ENCODE measurements at regions not wholly inside any gene's neighbourhood (a gene's known extent, or its start where the extent isn't known, plus 50 kb on each side); places are given as distances from the start of the nearest gene placed in this dataset.

GRCh38 chr5:167065794-167066193 lies 1225.7 kb upstream of the WWC1 start:
- Histone ChIP-seq H3K4ac (ENCODE audit: low read depth in 1 of 2, low read length in 2 of 2) (no peak overlapping the region), H3K9me3 (ENCODE audit: control insufficient read depth, low read length) (no peaks in the 10 kb centered on the region), H2BK5ac (ENCODE audit: low read depth, low read length, poor library complexity, severe bottlenecking) (no peak overlapping the region), H3K23ac (ENCODE audit: low read length in 2 of 2) (no peak overlapping the region), H3K4me2 (ENCODE audit: low read length, poor library complexity, severe bottlenecking) (no peak overlapping the region), H3K4me3 (ENCODE audit: insufficient read depth in 1 of 2, low read depth in 1 of 2, low read length in 2 of 2) (no peak overlapping the region), H3K4me1 (ENCODE audit: control insufficient read depth, insufficient read depth, low read depth, low read length) (no peaks in the 10 kb centered on the region), H2AFZ (ENCODE audit: low read depth, low read length) (no peak overlapping the region), H2AK5ac (ENCODE audit: low read length, severe bottlenecking) (no peak overlapping the region), H2BK15ac (ENCODE audit: low read depth, poor library complexity, severe bottlenecking) (no peak overlapping the region), H3K14ac (ENCODE audit: low read length in 2 of 2) (no peak overlapping the region), H2BK120ac (ENCODE audit: low read depth, low read length) (no peak overlapping the region), H2BK12ac (ENCODE audit: low read length in 2 of 2) (no peak overlapping the region), H4K8ac (ENCODE audit: low read length) (no peak overlapping the region), H3K36me3 (ENCODE audit: control insufficient read depth in 1 of 2, insufficient read depth in 2 of 2, low read depth in 1 of 2, low read length in 2 of 2) (no peaks in the 10 kb centered on the region), H3K9ac (ENCODE audit: low read length) (no peak overlapping the region), H3K27ac (ENCODE audit: low read length, poor library complexity, severe bottlenecking) (no peak overlapping the region), H3K79me1 (replicated peaks; ENCODE audit: low read length, poor library complexity, severe bottlenecking) (no peaks in the 10 kb centered on the region), H3K27me3 (ENCODE audit: control insufficient read depth in 1 of 2, insufficient read depth in 1 of 2, low read length in 2 of 2) (no peaks in the 10 kb centered on the region), H4K91ac (ENCODE audit: low read length) (no peak overlapping the region), H3K18ac (ENCODE audit: low read depth in 1 of 2, low read length in 2 of 2) (no peak overlapping the region)
- 50% methylated on average over 2 of the region's 3 CpGs for WGBS
- DNase-seq: no peak

GRCh38 chr5:167071981-167072610 lies 1219.3 kb upstream of the WWC1 start:
- H3K79me1 ChIP-seq (replicated peaks; ENCODE audit: low read length, poor library complexity, severe bottlenecking): no peaks in the 10 kb centered on the region
- H3K27me3 ChIP-seq (ENCODE audit: control insufficient read depth in 1 of 2, insufficient read depth in 1 of 2, low read length in 2 of 2): no peaks in the 10 kb centered on the region
- H3K36me3 ChIP-seq (ENCODE audit: control insufficient read depth in 1 of 2, insufficient read depth in 2 of 2, low read depth in 1 of 2, low read length in 2 of 2): no peaks in the 10 kb centered on the region
- H2BK12ac ChIP-seq (ENCODE audit: low read length in 2 of 2): no peak overlapping the region
- no peak overlapping the region for H3K9ac ChIP-seq (ENCODE audit: low read length)
- no peak overlapping the region for H2BK5ac ChIP-seq (ENCODE audit: low read depth, low read length, poor library complexity, severe bottlenecking)
- H2AK5ac ChIP-seq (ENCODE audit: low read length, severe bottlenecking): no peak overlapping the region
- no peak for DNase-seq
- H4K8ac ChIP-seq (ENCODE audit: low read length): no peak overlapping the region
- H3K9me3 ChIP-seq (ENCODE audit: control insufficient read depth, low read length): no peaks in the 10 kb centered on the region
- no peak overlapping the region for H4K91ac ChIP-seq (ENCODE audit: low read length)
- H3K4me1 ChIP-seq (ENCODE audit: control insufficient read depth, insufficient read depth, low read depth, low read length): no peaks in the 10 kb centered on the region
- no peak overlapping the region for H3K4ac ChIP-seq (ENCODE audit: low read depth in 1 of 2, low read length in 2 of 2)
- no peak overlapping the region for H3K14ac ChIP-seq (ENCODE audit: low read length in 2 of 2)
- WGBS: 94% methylated on average over 3 of the region's 5 CpGs
- H2BK120ac ChIP-seq (ENCODE audit: low read depth, low read length): no peak overlapping the region
- H3K4me3 ChIP-seq (ENCODE audit: insufficient read depth in 1 of 2, low read depth in 1 of 2, low read length in 2 of 2): no peak overlapping the region
- H3K23ac ChIP-seq (ENCODE audit: low read length in 2 of 2): no peak overlapping the region
- H3K27ac ChIP-seq (ENCODE audit: low read length, poor library complexity, severe bottlenecking): no peak overlapping the region
- H2BK15ac ChIP-seq (ENCODE audit: low read depth, poor library complexity, severe bottlenecking): no peak overlapping the region
- no peak overlapping the region for H3K18ac ChIP-seq (ENCODE audit: low read depth in 1 of 2, low read length in 2 of 2)
- no peak overlapping the region for H3K4me2 ChIP-seq (ENCODE audit: low read length, poor library complexity, severe bottlenecking)
- H2AFZ ChIP-seq (ENCODE audit: low read depth, low read length): no peak overlapping the region

GRCh38 chr5:167081561-167081960 lies 1209.9 kb upstream of the WWC1 start:
- H2BK5ac ChIP-seq (ENCODE audit: low read depth, low read length, poor library complexity, severe bottlenecking): no peak overlapping the region
- 28% methylated on average over 4 of the region's 4 CpGs for WGBS

GRCh38 chr5:167096816-167097215 lies 1194.6 kb upstream of the WWC1 start:
- Histone ChIP-seq H2AK5ac (ENCODE audit: low read length, severe bottlenecking) (no peak overlapping the region), H2BK12ac (ENCODE audit: low read length in 2 of 2) (no peak overlapping the region), H3K4me3 (ENCODE audit: insufficient read depth in 1 of 2, low read depth in 1 of 2, low read length in 2 of 2) (no peak overlapping the region), H3K14ac (ENCODE audit: low read length in 2 of 2) (no peak overlapping the region), H3K23ac (ENCODE audit: low read length in 2 of 2) (no peak overlapping the region), H3K4me2 (ENCODE audit: low read length, poor library complexity, severe bottlenecking) (no peak overlapping the region), H3K36me3 (ENCODE audit: control insufficient read depth in 1 of 2, insufficient read depth in 2 of 2, low read depth in 1 of 2, low read length in 2 of 2) (no peaks in the 10 kb centered on the region), H2BK120ac (ENCODE audit: low read depth, low read length) (no peak overlapping the region), H3K18ac (ENCODE audit: low read depth in 1 of 2, low read length in 2 of 2) (no peak overlapping the region), H3K27ac (ENCODE audit: low read length, poor library complexity, severe bottlenecking) (no peak overlapping the region), H3K9ac (ENCODE audit: low read length) (no peak overlapping the region), H2BK15ac (ENCODE audit: low read depth, poor library complexity, severe bottlenecking) (no peak overlapping the region), H2AFZ (ENCODE audit: low read depth, low read length) (no peak overlapping the region), H2BK5ac (ENCODE audit: low read depth, low read length, poor library complexity, severe bottlenecking) (no peak overlapping the region), H3K4me1 (ENCODE audit: control insufficient read depth, insufficient read depth, low read depth, low read length) (no peaks in the 10 kb centered on the region), H3K9me3 (ENCODE audit: control insufficient read depth, low read length) (peaks cover 3% of the 10 kb centered on the region), H3K27me3 (ENCODE audit: control insufficient read depth in 1 of 2, insufficient read depth in 1 of 2, low read length in 2 of 2) (no peaks in the 10 kb centered on the region), H3K79me1 (replicated peaks; ENCODE audit: low read length, poor library complexity, severe bottlenecking) (no peaks in the 10 kb centered on the region), H3K4ac (ENCODE audit: low read depth in 1 of 2, low read length in 2 of 2) (no peak overlapping the region), H4K8ac (ENCODE audit: low read length) (peak overlapping the region; percentile 10), H4K91ac (ENCODE audit: low read length) (no peak overlapping the region)
- 73% methylated on average over 12 of the region's 12 CpGs for WGBS
- peak; percentile 51 for DNase-seq

More at GRCh38 chr5:167081561-167081960, 1209.9 kb upstream of the WWC1 start:
- Histone ChIP-seq H3K14ac (ENCODE audit: low read length in 2 of 2) (no peak overlapping the region), H2BK15ac (ENCODE audit: low read depth, poor library complexity, severe bottlenecking) (no peak overlapping the region), H3K18ac (ENCODE audit: low read depth in 1 of 2, low read length in 2 of 2) (no peak overlapping the region), H3K79me1 (replicated peaks; ENCODE audit: low read length, poor library complexity, severe bottlenecking) (no peaks in the 10 kb centered on the region), H3K9me3 (ENCODE audit: control insufficient read depth, low read length) (no peaks in the 10 kb centered on the region), H3K4me3 (ENCODE audit: insufficient read depth in 1 of 2, low read depth in 1 of 2, low read length in 2 of 2) (no peak overlapping the region), H2BK12ac (ENCODE audit: low read length in 2 of 2) (no peak overlapping the region), H3K4me1 (ENCODE audit: control insufficient read depth, insufficient read depth, low read depth, low read length) (no peaks in the 10 kb centered on the region), H3K9ac (ENCODE audit: low read length) (no peak overlapping the region), H3K4me2 (ENCODE audit: low read length, poor library complexity, severe bottlenecking) (no peak overlapping the region), H3K23ac (ENCODE audit: low read length in 2 of 2) (no peak overlapping the region), H4K8ac (ENCODE audit: low read length) (peak overlapping the region; percentile 37), H3K36me3 (ENCODE audit: control insufficient read depth in 1 of 2, insufficient read depth in 2 of 2, low read depth in 1 of 2, low read length in 2 of 2) (no peaks in the 10 kb centered on the region), H3K27me3 (ENCODE audit: control insufficient read depth in 1 of 2, insufficient read depth in 1 of 2, low read length in 2 of 2) (no peaks in the 10 kb centered on the region), H2AFZ (ENCODE audit: low read depth, low read length) (no peak overlapping the region), H3K4ac (ENCODE audit: low read depth in 1 of 2, low read length in 2 of 2) (no peak overlapping the region), H3K27ac (ENCODE audit: low read length, poor library complexity, severe bottlenecking) (no peak overlapping the region), H2AK5ac (ENCODE audit: low read length, severe bottlenecking) (no peak overlapping the region), H4K91ac (ENCODE audit: low read length) (no peak overlapping the region), H2BK120ac (ENCODE audit: low read depth, low read length) (no peak overlapping the region)
- no peak for DNase-seq
